Neuronal stem cell (in vitro differentiated cells): ENCODE measurements at regions not wholly inside any gene's neighbourhood (a gene's known extent, or its start where the extent isn't known, plus 50 kb on each side); places are given as distances from the start of the nearest gene placed in this dataset.

Experiments
- DNase-seq: peaks from one replicate; pipeline ENCODE4 v3.0.0-alpha.2; 2013; ENCODE audit warnings: low spot score
- H2AFZ ChIP-seq: one replicate; pipeline ENCODE4 v1.6.1; 2013; ENCODE audit warnings: mild to moderate bottlenecking, low read length, inconsistent platforms
- H2AK5ac ChIP-seq: 2 replicates; pipeline ENCODE4 v1.6.1; 2013; ENCODE audit warnings: low read depth, mild to moderate bottlenecking, inconsistent platforms, low read length, moderate library complexity, mixed read lengths
- H2BK120ac ChIP-seq: 2 replicates; pipeline ENCODE4 v1.6.1; 2013; ENCODE audit warnings: low read depth, mild to moderate bottlenecking, inconsistent platforms, low read length, moderate library complexity, mixed read lengths
- H2BK12ac ChIP-seq: one replicate; pipeline ENCODE4 v1.6.1; 2013; ENCODE audit warnings: low read length, inconsistent platforms
- H2BK15ac ChIP-seq: 2 replicates; pipeline ENCODE4 v1.6.1; 2013; ENCODE audit warnings: mild to moderate bottlenecking, low read length, inconsistent platforms, mixed read lengths
- H2BK5ac ChIP-seq: one replicate; pipeline ENCODE4 v1.6.1; 2013; ENCODE audit warnings: inconsistent platforms, mild to moderate bottlenecking, low read length, moderate library complexity
- H3K14ac ChIP-seq: one replicate; pipeline ENCODE4 v1.6.1; 2013; ENCODE audit warnings: low read length, inconsistent platforms
- H3K18ac ChIP-seq: 2 replicates; pipeline ENCODE4 v1.6.1; 2013; ENCODE audit warnings: low read length, inconsistent platforms
- H3K23ac ChIP-seq: 2 replicates; pipeline ENCODE4 v1.6.1; 2013; ENCODE audit warnings: low read depth, mild to moderate bottlenecking, mixed read lengths, low read length, inconsistent platforms; ENCODE audit not compliant: poor library complexity
- H3K27ac ChIP-seq: replicated peaks from 3 replicates; pipeline ENCODE4 v1.5.1; 2013; ENCODE audit warnings: low read length, inconsistent platforms
- H3K27me3 ChIP-seq, 3 experiments: 2 replicates each; pipeline ENCODE4 v1.6.1; 2013; ENCODE audit warnings: low read length in 3 of 3, mild to moderate bottlenecking in 2 of 3, inconsistent platforms in 1 of 3, low read depth in 1 of 3, mixed read lengths in 1 of 3, moderate library complexity in 1 of 3; ENCODE audit not compliant: control insufficient read depth in 3 of 3, insufficient read depth in 3 of 3
- H3K36me3 ChIP-seq, 2 donors: replicated peaks in 1 of 2; 2 replicates each; pipeline ENCODE4 v1.6.1; 2013; ENCODE audit warnings: low read length in 2 of 2; ENCODE audit not compliant: control insufficient read depth in 2 of 2, insufficient read depth in 2 of 2
- H3K4ac ChIP-seq: 2 replicates; pipeline ENCODE4 v1.6.1; 2013; ENCODE audit warnings: inconsistent platforms, mild to moderate bottlenecking, low read length, moderate library complexity
- H3K4me1 ChIP-seq, 2 donors: 1 replicate in 1 of 2; 2 replicates in 1 of 2; pipeline ENCODE4 v1.6.1; 2013; ENCODE audit warnings: low read length in 2 of 2, low read depth in 1 of 2; ENCODE audit not compliant: control insufficient read depth in 2 of 2, insufficient read depth in 1 of 2
- H3K4me2 ChIP-seq: one replicate; pipeline ENCODE4 v1.6.1; 2013; ENCODE audit warnings: mild to moderate bottlenecking, low read length, inconsistent platforms; ENCODE audit not compliant: insufficient read depth, poor library complexity, severe bottlenecking
- H3K4me3 ChIP-seq, 2 donors: 2 replicates each; pipeline ENCODE4 v1.5.1; 2013; ENCODE audit warnings: low read length in 2 of 2, mild to moderate bottlenecking in 2 of 2, inconsistent platforms in 1 of 2, moderate library complexity in 1 of 2
- H3K79me1 ChIP-seq: one replicate; pipeline ENCODE4 v1.6.1; 2013; ENCODE audit warnings: low read depth, mild to moderate bottlenecking, inconsistent platforms, low read length, moderate library complexity
- H3K9ac ChIP-seq: one replicate; pipeline ENCODE4 v1.6.1; 2013; ENCODE audit warnings: mild to moderate bottlenecking, low read depth, low read length, inconsistent platforms; ENCODE audit not compliant: poor library complexity
- H3K9me3 ChIP-seq, 2 donors: replicated peaks in 1 of 2; 2 replicates each; pipeline versions ENCODE3 to v1.6.1; 2013; ENCODE audit warnings: low read length in 2 of 2, mild to moderate bottlenecking in 2 of 2, inconsistent platforms in 1 of 2, low read depth in 1 of 2, mixed read lengths in 1 of 2, moderate library complexity in 1 of 2; ENCODE audit not compliant: control insufficient read depth in 2 of 2, insufficient read depth in 1 of 2
- H4K8ac ChIP-seq: one replicate; pipeline ENCODE4 v1.6.1; 2013; ENCODE audit warnings: low read depth, mild to moderate bottlenecking, inconsistent platforms, low read length, moderate library complexity
- H4K91ac ChIP-seq: one replicate; pipeline ENCODE4 v1.6.1; 2013; ENCODE audit warnings: low read length, low read depth, mild to moderate bottlenecking, inconsistent platforms; ENCODE audit not compliant: poor library complexity
- WGBS, 2 donors: extraction: QIAGEN DNeasy Blood & Tissue Kit; methylation state at CpG; one replicate each; pipeline ENCODE4 v1.1.7; 2013; ENCODE audit warnings: missing lambda C conversion rate in 2 of 2, mixed read lengths in 1 of 2; ENCODE audit not compliant: insufficient read length in 2 of 2, insufficient replicate concordance in 1 of 2; ENCODE audit errors: extremely low coverage in 2 of 2; 5-methylcytosine and 5-hydroxymethylcytosine counted together

GRCh38 chr7:142376356-142376997 is 118.6 kb upstream of the PRSS58 start:
- H3K27ac ChIP-seq: no peak overlapping the region
- no peak overlapping the region for H3K14ac ChIP-seq
- H3K9ac ChIP-seq: no peak overlapping the region
- H2BK5ac ChIP-seq: no peak overlapping the region
- no peak for DNase-seq
- H4K8ac ChIP-seq: no peak overlapping the region
- H3K27me3 ChIP-seq: no peaks in the 10 kb centered on the region
- no peak overlapping the region for H3K18ac ChIP-seq
- peaks cover 0 to 2% of the 10 kb centered on the region in 2 donors for H3K4me1 ChIP-seq
- no peaks in the 10 kb centered on the region for H3K79me1 ChIP-seq
- H2AFZ ChIP-seq: no peak overlapping the region
- H3K23ac ChIP-seq: no peak overlapping the region
- no peak overlapping the region for H4K91ac ChIP-seq
- H3K4ac ChIP-seq: no peak overlapping the region
- H2AK5ac ChIP-seq: no peak overlapping the region
- WGBS, 2 donors: no CpG with 5 or more reads among the region's 6 CpGs
- H2BK15ac ChIP-seq: no peak overlapping the region
- H2BK120ac ChIP-seq: no peak overlapping the region
- H3K4me3 ChIP-seq: no peak overlapping the region
- H3K36me3 ChIP-seq: no peaks in the 10 kb centered on the region
- no peaks in the 10 kb centered on the region for H3K9me3 ChIP-seq
- no peak overlapping the region for H3K4me2 ChIP-seq
- no peak overlapping the region for H2BK12ac ChIP-seq

DNA sequence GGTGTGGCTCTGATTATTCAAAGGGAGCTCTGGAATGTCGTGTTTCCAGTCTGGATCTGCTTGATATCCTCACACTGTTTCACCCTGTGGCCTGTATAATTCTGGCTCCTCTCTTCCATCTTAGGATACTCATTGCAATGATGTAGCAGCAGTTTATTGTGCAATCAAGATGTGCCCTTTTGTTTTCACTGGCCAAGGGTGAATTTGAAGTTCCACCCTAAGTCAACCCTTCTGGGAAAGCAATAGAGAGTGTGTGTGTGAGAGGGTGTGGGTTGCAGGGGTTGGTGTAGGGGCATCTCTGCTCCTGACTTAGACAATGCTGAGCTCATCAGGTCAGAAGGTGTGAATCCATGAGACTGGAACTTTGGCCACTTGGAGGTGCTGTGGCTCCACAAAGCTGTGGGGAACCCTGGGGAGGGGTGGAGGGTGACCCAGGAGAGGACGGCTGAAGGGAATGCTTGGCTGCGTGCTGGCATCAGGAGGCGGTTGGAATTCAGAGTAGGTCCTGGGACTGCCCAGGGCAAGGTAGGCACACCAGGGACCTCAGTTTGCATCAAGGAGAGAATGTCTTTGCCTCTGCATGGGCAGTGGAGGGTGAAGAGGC is 118.0 kb upstream of the PRSS58 start:
- Histone ChIP-seq H3K9ac (no peak overlapping the region), H2BK12ac (no peak overlapping the region), H3K4me1 (peaks cover 0 to 2% of the 10 kb centered on the region in 2 donors), H3K27me3 (no peaks in the 10 kb centered on the region), H3K14ac (no peak overlapping the region), H3K9me3 (no peaks in the 10 kb centered on the region), H2BK15ac (no peak overlapping the region), H3K4me2 (no peak overlapping the region), H3K27ac (no peak overlapping the region), H2BK120ac (no peak overlapping the region), H4K91ac (no peak overlapping the region), H3K23ac (no peak overlapping the region), H3K79me1 (no peaks in the 10 kb centered on the region), H3K4ac (no peak overlapping the region), H2BK5ac (no peak overlapping the region), H3K18ac (no peak overlapping the region), H3K36me3 (no peaks in the 10 kb centered on the region), H2AK5ac (no peak overlapping the region), H4K8ac (no peak overlapping the region), H2AFZ (no peak overlapping the region), H3K4me3 (no peak overlapping the region)
- DNase-seq: no peak
- WGBS, 2 donors: no CpG with 5 or more reads among the region's 4 CpGs

DNA sequence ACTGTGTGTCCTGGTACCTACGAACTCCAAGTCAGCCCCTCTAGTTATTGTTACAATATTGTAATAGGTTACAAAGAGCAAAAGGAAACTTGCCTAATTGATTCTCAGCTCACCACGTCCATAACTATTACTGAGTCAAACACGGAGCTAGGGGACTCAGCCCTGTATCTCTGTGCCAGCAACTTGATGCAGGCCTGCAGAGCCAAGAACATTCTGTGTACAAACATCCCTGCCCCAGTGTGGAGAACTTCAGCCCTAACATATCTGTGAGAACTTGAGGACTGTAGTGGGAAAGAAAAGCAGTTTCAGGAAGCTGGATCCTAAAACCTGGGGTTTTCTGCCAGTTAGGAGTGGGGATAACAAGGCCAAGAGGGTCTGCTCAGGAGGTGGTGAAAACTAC is 114.9 kb upstream of the PRSS58 start:
- Histone ChIP-seq H2AK5ac (no peak overlapping the region), H3K4me2 (no peak overlapping the region), H2BK5ac (no peak overlapping the region), H3K36me3 (no peaks in the 10 kb centered on the region), H4K91ac (no peak overlapping the region), H4K8ac (no peak overlapping the region), H3K4me3 (no peak overlapping the region), H3K18ac (no peak overlapping the region), H3K4ac (no peak overlapping the region), H3K9ac (no peak overlapping the region), H3K27ac (no peak overlapping the region), H2BK15ac (no peak overlapping the region), H3K79me1 (no peaks in the 10 kb centered on the region), H3K27me3 (no peaks in the 10 kb centered on the region), H2BK12ac (no peak overlapping the region), H3K4me1 (no peaks in the 10 kb centered on the region), H3K23ac (no peak overlapping the region), H2BK120ac (no peak overlapping the region), H2AFZ (no peak overlapping the region), H3K14ac (no peak overlapping the region), H3K9me3 (no peaks in the 10 kb centered on the region)
- WGBS, 2 donors: no CpG with 5 or more reads among the region's 3 CpGs
- DNase-seq: no peak

DNA sequence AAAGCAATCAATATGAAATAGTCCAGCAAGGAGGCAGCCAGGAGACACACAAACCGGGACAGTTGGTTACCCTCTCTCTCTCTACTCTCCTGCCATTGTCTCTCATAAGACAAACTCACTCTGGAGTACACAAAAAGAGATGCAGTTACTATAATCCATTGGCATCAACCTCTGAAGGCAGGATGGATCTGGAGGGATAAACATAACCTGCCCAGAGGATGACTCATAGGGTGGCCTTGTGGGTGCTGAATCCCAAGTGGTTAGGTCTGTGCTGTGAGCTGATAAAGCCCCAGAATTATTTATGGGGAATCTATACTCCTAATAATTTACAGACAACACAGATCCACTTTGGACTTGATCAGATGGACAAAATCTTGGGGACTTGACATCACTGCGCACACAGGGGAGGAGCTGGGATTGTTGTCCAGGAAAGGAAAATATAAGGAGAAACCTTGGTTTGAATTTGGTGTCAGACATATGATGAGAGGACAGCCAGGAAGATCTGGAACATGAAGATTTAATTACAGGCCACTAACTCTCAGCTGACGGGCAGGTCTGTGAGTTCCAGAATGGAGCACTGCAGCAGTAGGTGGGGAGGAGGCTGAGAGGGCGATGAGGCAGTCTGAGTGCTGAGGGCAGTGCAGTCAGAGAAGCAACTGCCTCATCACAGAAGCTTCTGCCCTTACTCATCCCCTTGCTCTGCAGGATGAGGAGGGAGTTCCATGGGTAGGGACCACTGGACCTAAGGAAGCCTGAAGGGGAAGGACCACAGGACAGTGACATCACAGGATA is 113.9 kb upstream of the PRSS58 start:
- no CpG with 5 or more reads among the region's 4 CpGs for WGBS, 2 donors
- no peak overlapping the region for H2BK120ac ChIP-seq

More for the DNA sequence above, 113.9 kb upstream of the PRSS58 start:
- no peak for DNase-seq
- Histone ChIP-seq H2BK12ac (no peak overlapping the region), H2BK5ac (no peak overlapping the region), H3K14ac (no peak overlapping the region), H3K4me2 (no peak overlapping the region), H2AFZ (no peak overlapping the region), H3K23ac (no peak overlapping the region), H3K36me3 (no peaks in the 10 kb centered on the region), H4K8ac (no peak overlapping the region), H3K4me1 (no peaks in the 10 kb centered on the region), H3K27ac (no peak overlapping the region), H4K91ac (no peak overlapping the region), H3K4me3 (peak overlapping the region in 1 of 2 donors; percentile 3), H3K9ac (no peak overlapping the region), H2BK15ac (no peak overlapping the region), H3K79me1 (no peaks in the 10 kb centered on the region), H3K18ac (no peak overlapping the region), H3K4ac (no peak overlapping the region), H3K27me3 (no peaks in the 10 kb centered on the region), H3K9me3 (no peaks in the 10 kb centered on the region), H2AK5ac (no peak overlapping the region)
